ENCODE measurements at regions not wholly inside any gene's neighbourhood (a gene's known extent, or its start where the extent isn't known, plus 50 kb on each side); places are given as distances from the start of the nearest gene placed in this dataset.
"Not testable (repeated sequence)": the region's sequence is repeated elsewhere in the genome, so short reads cannot be mapped to it uniquely, and the experiment has no call there.

DNA sequence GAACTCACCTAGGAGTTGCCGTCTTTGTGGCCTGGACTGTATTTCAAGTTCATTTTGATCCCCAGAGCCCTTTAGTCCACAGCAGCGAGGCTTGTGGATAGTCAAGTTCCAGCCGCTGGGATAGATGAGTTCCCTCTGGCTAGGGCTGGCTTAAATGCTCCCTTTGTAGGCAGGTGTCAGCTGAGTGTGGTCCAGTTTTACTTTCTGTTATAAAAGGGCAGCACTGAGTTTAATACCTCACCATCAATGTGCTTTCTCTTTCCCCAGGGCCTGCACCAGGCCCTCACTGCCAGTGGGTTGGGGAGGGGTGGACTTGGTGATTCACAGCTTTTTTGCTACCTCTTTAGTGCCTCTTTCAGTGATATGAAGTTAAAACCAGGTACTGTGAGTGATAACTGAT lies 188.2 kb downstream of the SLCO4C1 start:
- no peaks in the 10 kb centered on the region for H3K9me2 ChIP-seq (replicated peaks; ENCODE audit: low read depth, low read length)
- no peak overlapping the region for H2AFZ ChIP-seq (ENCODE audit: low read length)
- H3K79me2 ChIP-seq (ENCODE audit: insufficient read depth, low read length), result no peaks in the 10 kb centered on the region
- H3K9me3 ChIP-seq (ENCODE audit: insufficient read depth, low read depth, low read length), result no peaks in the 10 kb centered on the region
- H3F3A ChIP-seq (ENCODE audit: low read depth), result no peaks in the 10 kb centered on the region
- TF ChIP-seq, protein P1, sequence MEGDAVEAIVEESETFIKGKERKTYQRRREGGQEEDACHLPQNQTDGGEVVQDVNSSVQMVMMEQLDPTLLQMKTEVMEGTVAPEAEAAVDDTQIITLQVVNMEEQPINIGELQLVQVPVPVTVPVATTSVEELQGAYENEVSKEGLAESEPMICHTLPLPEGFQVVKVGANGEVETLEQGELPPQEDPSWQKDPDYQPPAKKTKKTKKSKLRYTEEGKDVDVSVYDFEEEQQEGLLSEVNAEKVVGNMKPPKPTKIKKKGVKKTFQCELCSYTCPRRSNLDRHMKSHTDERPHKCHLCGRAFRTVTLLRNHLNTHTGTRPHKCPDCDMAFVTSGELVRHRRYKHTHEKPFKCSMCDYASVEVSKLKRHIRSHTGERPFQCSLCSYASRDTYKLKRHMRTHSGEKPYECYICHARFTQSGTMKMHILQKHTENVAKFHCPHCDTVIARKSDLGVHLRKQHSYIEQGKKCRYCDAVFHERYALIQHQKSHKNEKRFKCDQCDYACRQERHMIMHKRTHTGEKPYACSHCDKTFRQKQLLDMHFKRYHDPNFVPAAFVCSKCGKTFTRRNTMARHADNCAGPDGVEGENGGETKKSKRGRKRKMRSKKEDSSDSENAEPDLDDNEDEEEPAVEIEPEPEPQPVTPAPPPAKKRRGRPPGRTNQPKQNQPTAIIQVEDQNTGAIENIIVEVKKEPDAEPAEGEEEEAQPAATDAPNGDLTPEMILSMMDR (conservative IDR thresholded peaks at IDR 0.05; ENCODE audit: low read length), result no peak
- TF ChIP-seq EZH2phosphoT487 (IDR thresholded peaks at IDR 0.05; ENCODE audit: borderline replicate concordance), result no peak
- no peaks in the 10 kb centered on the region for H3K36me3 ChIP-seq (ENCODE audit: insufficient read depth, low read length)
- no peaks in the 10 kb centered on the region for H4K20me1 ChIP-seq (ENCODE audit: insufficient read depth, low read length, poor library complexity, severe bottlenecking)
- no peaks in the 10 kb centered on the region for H3K4me1 ChIP-seq (ENCODE audit: insufficient read depth, low read length, poor library complexity, severe bottlenecking)
- H3K27me3 ChIP-seq (ENCODE audit: insufficient read depth, low read length, poor library complexity, severe bottlenecking), result no peaks in the 10 kb centered on the region
- no peak overlapping the region for H3K9ac ChIP-seq (ENCODE audit: low read depth, low read length, poor library complexity, severe bottlenecking)
- H3K4me3 ChIP-seq (ENCODE audit: low read length, poor library complexity, severe bottlenecking), result no peak overlapping the region
- H3K4me2 ChIP-seq (ENCODE audit: low read depth, low read length, poor library complexity, severe bottlenecking), result no peak overlapping the region

- no peak overlapping the region for H3K4me2 ChIP-seq (ENCODE audit: low read depth, low read length, poor library complexity, severe bottlenecking)
- H4K20me1 ChIP-seq (ENCODE audit: insufficient read depth, low read length, poor library complexity, severe bottlenecking), result no peaks in the 10 kb centered on the region
- H3K4me1 ChIP-seq (ENCODE audit: insufficient read depth, low read length, poor library complexity, severe bottlenecking), result no peaks in the 10 kb centered on the region
- H3K9me3 ChIP-seq (ENCODE audit: insufficient read depth, low read depth, low read length), result no peaks in the 10 kb centered on the region
- no peak overlapping the region for H3K4me3 ChIP-seq (ENCODE audit: low read length, poor library complexity, severe bottlenecking)
- TF ChIP-seq, protein P1 (conservative IDR thresholded peaks at IDR 0.05; ENCODE audit: low read length), result no peak
- no peak for TF ChIP-seq EZH2phosphoT487 (IDR thresholded peaks at IDR 0.05; ENCODE audit: borderline replicate concordance)
- H3K79me2 ChIP-seq (ENCODE audit: insufficient read depth, low read length), result no peaks in the 10 kb centered on the region
- no peak overlapping the region for H2AFZ ChIP-seq (ENCODE audit: low read length)
- no peaks in the 10 kb centered on the region for H3K9me2 ChIP-seq (replicated peaks; ENCODE audit: low read depth, low read length)
- H3K27me3 ChIP-seq (ENCODE audit: insufficient read depth, low read length, poor library complexity, severe bottlenecking), result no peaks in the 10 kb centered on the region
- no peaks in the 10 kb centered on the region for H3F3A ChIP-seq (ENCODE audit: low read depth)
- H3K9ac ChIP-seq (ENCODE audit: low read depth, low read length, poor library complexity, severe bottlenecking), result no peak overlapping the region
- H3K36me3 ChIP-seq (ENCODE audit: insufficient read depth, low read length), result no peaks in the 10 kb centered on the region
Observed at GRCh38 chr5:102106599-102106998, 189.5 kb downstream of the SLCO4C1 start.

DNA sequence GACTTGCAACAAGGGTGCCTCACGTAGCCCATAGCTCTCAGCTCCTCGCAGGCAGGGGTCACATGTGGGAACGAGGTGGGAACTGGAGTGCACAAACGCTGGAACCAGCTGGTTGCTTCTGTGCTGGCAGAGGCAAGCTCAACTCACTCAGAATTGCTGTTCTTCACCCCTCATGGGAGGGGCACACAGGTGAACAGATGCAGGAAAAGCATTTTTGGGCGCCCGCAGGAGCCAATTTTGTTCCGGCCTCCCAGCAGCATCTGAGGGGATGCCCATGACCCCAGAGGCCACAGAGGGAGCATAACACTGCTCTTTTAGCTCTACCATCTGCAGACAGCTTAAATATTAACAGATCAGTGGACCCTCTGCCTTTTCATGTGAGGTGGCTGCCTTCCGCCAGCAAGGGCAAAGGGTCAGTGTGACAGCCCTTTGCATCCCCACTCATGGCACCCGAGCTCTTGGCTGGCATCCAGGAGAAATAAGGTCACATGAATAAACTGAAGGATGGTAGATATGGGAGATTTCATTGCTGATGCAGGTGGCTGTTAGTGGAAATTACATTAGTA lies 196.2 kb downstream of the SLCO4C1 start:
- H3K4me3 ChIP-seq (ENCODE audit: low read length, poor library complexity, severe bottlenecking), result no peak overlapping the region
- H3K4me2 ChIP-seq (ENCODE audit: low read depth, low read length, poor library complexity, severe bottlenecking), result no peak overlapping the region
- H3F3A ChIP-seq (ENCODE audit: low read depth), result no peaks in the 10 kb centered on the region
- no peaks in the 10 kb centered on the region for H4K20me1 ChIP-seq (ENCODE audit: insufficient read depth, low read length, poor library complexity, severe bottlenecking)
- H3K9me2 ChIP-seq (replicated peaks; ENCODE audit: low read depth, low read length), result no peaks in the 10 kb centered on the region
- no peaks in the 10 kb centered on the region for H3K36me3 ChIP-seq (ENCODE audit: insufficient read depth, low read length)
- H3K79me2 ChIP-seq (ENCODE audit: insufficient read depth, low read length), result peaks cover 5% of the 10 kb centered on the region; the same call in 1 of the 2 replicates
- no peaks in the 10 kb centered on the region for H3K9me3 ChIP-seq (ENCODE audit: insufficient read depth, low read depth, low read length)
- no peak overlapping the region for H2AFZ ChIP-seq (ENCODE audit: low read length)
- H3K9ac ChIP-seq (ENCODE audit: low read depth, low read length, poor library complexity, severe bottlenecking), result no peak overlapping the region
- TF ChIP-seq, protein P1 (conservative IDR thresholded peaks at IDR 0.05; ENCODE audit: low read length), result no peak
- no peak for TF ChIP-seq EZH2phosphoT487 (IDR thresholded peaks at IDR 0.05; ENCODE audit: borderline replicate concordance)
- no peaks in the 10 kb centered on the region for H3K27me3 ChIP-seq (ENCODE audit: insufficient read depth, low read length, poor library complexity, severe bottlenecking)
- no peaks in the 10 kb centered on the region for H3K4me1 ChIP-seq (ENCODE audit: insufficient read depth, low read length, poor library complexity, severe bottlenecking)

- not testable (repeated sequence) for H4K20me1 ChIP-seq (ENCODE audit: insufficient read depth, low read length, poor library complexity, severe bottlenecking); H3K27me3 ChIP-seq (ENCODE audit: insufficient read depth, low read length, poor library complexity, severe bottlenecking); H3K9ac ChIP-seq (ENCODE audit: low read depth, low read length, poor library complexity, severe bottlenecking); H3K36me3 ChIP-seq (ENCODE audit: insufficient read depth, low read length); H3K9me2 ChIP-seq (replicated peaks; ENCODE audit: low read depth, low read length); H3K79me2 ChIP-seq (ENCODE audit: insufficient read depth, low read length); H3K4me1 ChIP-seq (ENCODE audit: insufficient read depth, low read length, poor library complexity, severe bottlenecking); H3K4me2 ChIP-seq (ENCODE audit: low read depth, low read length, poor library complexity, severe bottlenecking); H3F3A ChIP-seq (ENCODE audit: low read depth); H3K4me3 ChIP-seq (ENCODE audit: low read length, poor library complexity, severe bottlenecking); H3K9me3 ChIP-seq (ENCODE audit: insufficient read depth, low read depth, low read length); H2AFZ ChIP-seq (ENCODE audit: low read length)
Observed at GRCh38 chr5:102099083-102099482, 197.0 kb downstream of the SLCO4C1 start.

DNA sequence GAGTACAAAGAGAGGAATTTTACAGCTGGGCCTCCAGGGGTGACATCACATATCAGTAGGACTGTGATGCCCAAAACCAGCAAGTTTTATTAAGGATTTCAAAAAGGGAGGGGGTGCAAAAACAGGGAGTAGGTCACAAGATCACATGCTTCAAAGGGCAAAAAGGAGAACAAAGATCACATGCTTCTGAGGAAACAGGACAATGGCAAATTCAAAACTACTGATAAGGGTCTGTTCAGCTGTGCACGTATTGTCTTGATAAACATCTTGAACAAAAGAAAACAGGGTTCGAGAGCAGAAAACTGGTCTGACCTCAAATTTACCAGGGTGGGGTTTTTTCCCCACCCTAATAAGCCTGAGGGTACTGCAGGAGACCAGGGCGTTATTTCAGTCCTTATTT lies 197.5 kb downstream of the SLCO4C1 start:
- H3K9me3 ChIP-seq (ENCODE audit: insufficient read depth, low read depth, low read length); H3F3A ChIP-seq (ENCODE audit: low read depth); H4K20me1 ChIP-seq (ENCODE audit: insufficient read depth, low read length, poor library complexity, severe bottlenecking); H3K4me3 ChIP-seq (ENCODE audit: low read length, poor library complexity, severe bottlenecking); H3K9ac ChIP-seq (ENCODE audit: low read depth, low read length, poor library complexity, severe bottlenecking); H3K79me2 ChIP-seq (ENCODE audit: insufficient read depth, low read length); H3K9me2 ChIP-seq (replicated peaks; ENCODE audit: low read depth, low read length); H3K4me1 ChIP-seq (ENCODE audit: insufficient read depth, low read length, poor library complexity, severe bottlenecking); H3K36me3 ChIP-seq (ENCODE audit: insufficient read depth, low read length); H3K4me2 ChIP-seq (ENCODE audit: low read depth, low read length, poor library complexity, severe bottlenecking); H3K27me3 ChIP-seq (ENCODE audit: insufficient read depth, low read length, poor library complexity, severe bottlenecking); H2AFZ ChIP-seq (ENCODE audit: low read length): not testable (repeated sequence)
